SHP77 (cell line): ENCODE measurements at regions not wholly inside any gene's neighbourhood (a gene's known extent, or its start where the extent isn't known, plus 50 kb on each side); places are given as distances from the start of the nearest gene placed in this dataset.

Source experiments
- DNase-seq, 2 experiments: peaks; one replicate each; lab custom pipeline; 2025; lab: John Stamatoyannopoulos, UW

GRCh38 chr20:20877079-20877478, 164.6 kb upstream of the RALGAPA2 start:
- no peak for DNase-seq

DNA sequence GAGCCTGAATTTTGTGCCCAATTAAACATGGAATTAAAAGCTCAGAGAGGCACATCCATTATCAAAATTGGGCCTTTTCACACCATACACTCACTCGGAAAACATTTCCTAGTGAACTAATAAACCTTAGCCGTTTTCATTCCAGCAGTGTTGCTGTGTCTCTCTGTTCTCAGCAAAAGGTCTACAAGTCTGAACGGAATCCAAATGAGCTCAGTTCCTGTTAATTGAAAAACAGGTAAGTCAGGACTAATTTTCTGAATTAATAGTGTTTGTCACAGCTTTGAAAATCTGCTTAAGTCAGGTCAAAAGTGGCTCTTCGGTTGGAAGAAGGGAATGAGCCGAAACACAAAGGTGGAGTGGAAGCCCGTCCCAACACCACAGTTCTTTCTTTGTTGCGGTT, 163.3 kb upstream of the RALGAPA2 start:
- no peak for DNase-seq

- no peak for DNase-seq
Measured at GRCh38 chr20:20872428-20872827, 160.0 kb upstream of the RALGAPA2 start.

DNA sequence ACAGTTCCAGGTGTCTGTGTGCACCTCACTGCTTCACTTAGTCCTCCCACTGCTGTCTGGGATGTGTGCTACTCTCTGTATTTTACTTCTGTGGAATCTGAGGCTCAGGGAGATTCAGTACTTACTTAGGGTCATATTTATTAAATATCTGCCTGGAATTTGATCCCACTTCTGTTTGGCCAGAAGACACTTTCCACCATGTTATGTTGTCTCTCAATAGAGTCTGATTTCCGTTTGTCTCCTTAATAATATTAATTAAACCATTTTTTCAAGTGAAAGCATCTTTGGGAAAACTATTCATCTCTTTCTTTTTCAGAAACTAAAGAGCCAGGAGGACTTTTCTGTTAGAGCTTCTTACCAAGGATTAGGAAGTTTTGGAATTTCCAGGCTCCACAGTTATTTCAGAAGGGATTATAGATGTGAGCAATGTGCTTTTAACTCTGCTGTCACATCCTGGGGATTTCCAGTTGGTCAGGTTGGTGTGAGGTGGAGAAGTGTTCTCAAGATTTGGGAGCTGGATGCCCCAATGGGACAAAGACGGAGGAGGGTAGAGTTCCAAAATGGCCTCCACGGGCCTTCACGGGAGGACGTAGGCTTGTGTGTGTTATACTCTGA, 156.8 kb upstream of the RALGAPA2 start:
- no peak for DNase-seq

DNA sequence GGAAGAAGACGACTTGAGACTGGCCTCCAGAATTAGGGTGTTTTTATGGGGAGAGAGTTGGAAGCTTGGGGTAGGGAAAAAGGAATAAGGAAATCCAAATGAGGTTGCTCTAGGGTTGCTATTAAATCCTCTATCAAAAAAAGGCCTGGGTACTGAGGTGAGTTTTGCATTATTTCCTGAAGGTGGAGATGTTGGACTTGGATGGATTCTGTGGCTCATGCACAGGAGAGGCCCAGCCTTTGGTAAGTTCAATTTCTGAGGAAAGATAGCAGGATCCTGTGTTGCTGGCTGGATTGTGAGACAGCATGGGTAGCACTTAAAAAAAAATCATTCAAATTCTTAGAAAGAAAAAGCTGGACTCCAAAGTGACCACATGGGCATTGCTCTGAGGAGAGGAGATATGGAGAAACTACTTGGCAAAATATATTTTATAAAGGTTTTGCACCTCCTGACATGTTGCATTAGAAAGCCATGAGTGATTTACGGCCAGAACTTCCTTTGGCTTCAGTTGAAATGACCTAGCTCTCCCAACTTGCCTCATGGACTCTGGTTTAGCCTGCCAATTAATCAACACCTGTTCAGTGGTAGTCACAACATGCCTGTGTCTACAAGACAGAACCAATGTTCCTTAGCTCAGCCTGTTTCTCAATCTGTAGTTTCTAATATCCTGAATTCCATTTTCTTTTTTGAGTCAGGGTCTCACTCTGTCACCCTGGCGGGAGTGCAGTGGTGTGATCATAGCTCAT, 152.1 kb upstream of the RALGAPA2 start:
- DNase-seq: peak; percentile 24 to 40

- peak; percentile 84 to 88 for DNase-seq
Measured at GRCh38 chr20:20860078-20860806, 147.8 kb upstream of the RALGAPA2 start.

- no peak for DNase-seq
Measured at GRCh38 chr20:20859510-20859909, 147.1 kb upstream of the RALGAPA2 start.

GRCh38 chr20:20856956-20857355, 144.5 kb upstream of the RALGAPA2 start:
- DNase-seq: no peak

- no peak for DNase-seq
Measured at GRCh38 chr20:20856306-20856705, 143.9 kb upstream of the RALGAPA2 start.

- DNase-seq: no peak
Measured at GRCh38 chr20:20851385-20851784, 138.9 kb upstream of the RALGAPA2 start.

DNA sequence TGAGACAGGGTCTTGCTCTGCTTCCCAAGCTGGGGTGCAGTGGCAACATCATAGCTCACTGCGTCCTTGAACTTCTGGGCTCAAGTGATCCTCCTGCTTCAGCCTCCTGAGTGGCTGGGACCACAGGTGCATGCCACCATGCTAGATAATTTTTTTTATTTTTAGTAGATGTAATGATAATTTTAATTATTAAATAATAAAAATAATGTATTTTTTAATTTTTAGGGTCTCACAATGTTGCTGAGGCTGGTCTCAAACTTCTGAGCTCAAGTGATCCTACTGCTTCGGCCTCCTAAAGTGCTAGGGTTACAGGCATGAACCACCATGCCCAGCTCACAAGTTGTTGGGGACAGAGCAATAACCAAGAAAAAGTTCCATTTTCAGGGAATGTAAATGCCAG, 138.0 kb upstream of the RALGAPA2 start:
- DNase-seq: no peak

DNA sequence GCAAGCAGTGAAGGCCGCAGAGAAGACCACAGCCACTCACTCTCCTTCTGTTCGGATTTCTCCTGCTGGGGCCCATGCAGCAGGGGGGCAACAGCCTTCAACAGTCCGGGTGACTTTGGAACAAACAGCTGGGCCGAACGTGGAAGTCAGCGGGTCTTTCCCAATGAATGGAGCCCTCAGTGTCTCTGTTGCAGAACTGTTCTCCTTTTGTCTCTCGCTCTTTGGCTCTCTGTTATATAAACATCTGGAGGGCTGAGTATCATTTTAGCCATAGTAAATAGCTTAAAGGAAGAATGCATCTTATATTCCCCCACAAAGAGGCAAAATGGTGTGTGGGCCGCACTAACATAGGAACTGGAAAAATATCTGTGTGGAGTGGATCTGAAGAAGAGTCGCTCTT, 136.7 kb upstream of the RALGAPA2 start:
- no peak for DNase-seq

DNA sequence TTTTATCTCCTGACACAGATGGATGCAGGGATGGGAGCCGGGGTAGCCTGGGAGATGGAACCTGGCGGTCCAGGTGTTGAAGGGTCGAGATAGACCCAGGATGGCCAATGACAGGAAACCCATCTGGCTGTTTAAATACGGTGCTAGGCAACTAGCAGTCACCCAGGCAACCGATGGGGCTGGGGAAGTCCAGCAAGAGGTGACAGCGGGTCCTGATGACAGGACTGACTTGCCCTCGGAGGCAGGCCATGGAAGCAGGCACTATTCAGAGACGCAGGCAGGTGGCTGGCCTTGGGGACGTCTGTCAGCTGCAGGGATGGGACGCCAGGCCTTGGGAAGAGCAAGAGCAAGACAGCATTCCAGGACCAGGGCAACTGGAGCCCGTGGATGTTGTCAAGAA, 135.4 kb upstream of the RALGAPA2 start:
- no peak for DNase-seq

DNA sequence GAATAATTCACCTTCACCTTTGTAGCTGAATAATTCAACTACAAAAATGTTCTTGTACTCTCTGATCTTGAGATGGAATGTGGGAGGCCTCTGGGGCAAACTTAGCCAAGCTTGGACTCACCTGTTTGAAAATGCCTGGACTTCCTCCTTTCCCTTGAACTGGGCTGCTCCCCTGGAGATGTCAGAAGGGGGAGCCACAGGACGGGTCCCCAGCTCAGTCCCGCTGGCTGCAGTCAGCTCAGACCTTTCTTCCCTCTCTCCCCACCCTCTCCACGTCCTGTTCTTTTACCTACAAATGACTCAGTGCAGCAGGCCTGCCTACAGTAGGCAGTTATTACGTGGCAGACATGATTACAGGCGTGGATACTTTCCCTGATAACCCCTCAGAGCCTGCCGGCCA, 131.5 kb upstream of the RALGAPA2 start:
- no peak for DNase-seq

GRCh38 chr20:20839771-20840170, 127.3 kb upstream of the RALGAPA2 start:
- DNase-seq: no peak

- peak; percentile 37 to 70 for DNase-seq
Measured at GRCh38 chr20:20837574-20838021, 125.2 kb upstream of the RALGAPA2 start.

DNA sequence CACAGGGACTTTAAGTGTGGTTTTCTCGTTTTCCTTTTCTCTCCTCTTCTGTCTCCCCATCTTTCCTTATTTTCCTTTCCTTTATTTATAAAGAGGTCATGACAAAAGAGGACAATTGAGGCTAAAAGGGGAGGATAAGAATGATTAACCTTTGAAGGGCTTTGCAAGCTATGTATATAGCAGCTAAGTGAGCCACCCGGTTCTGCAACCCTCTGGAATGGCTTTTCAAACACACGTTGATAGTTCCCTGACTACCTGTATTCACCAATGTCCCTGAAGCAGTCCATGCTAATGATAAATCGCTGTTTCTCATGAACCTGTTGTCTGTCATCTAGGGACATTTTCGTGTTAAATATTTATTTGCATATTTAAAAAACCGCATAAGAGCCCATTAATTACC, 124.4 kb upstream of the RALGAPA2 start:
- no peak for DNase-seq

- no peak for DNase-seq
Measured at GRCh38 chr20:20835897-20836296, 123.5 kb upstream of the RALGAPA2 start.

DNA sequence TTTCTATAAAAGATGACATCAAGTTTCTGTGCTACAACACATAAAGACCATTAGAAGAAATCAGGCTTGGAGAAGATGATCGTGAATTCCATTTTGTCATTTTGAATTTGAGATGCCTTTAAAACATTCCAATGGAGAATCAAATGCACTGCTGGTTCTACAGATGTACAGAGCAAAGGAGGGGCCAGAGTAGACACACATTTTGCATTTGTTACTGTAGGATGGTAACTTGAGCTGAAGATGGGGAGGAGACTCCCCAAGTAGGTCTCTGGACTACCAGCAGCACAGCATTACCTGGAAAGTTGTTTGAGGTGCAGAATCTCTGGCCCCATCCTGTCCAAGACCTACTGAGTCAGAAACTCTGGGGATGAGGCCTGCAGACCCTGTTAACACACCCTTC, 121.6 kb upstream of the RALGAPA2 start:
- no peak for DNase-seq

DNA sequence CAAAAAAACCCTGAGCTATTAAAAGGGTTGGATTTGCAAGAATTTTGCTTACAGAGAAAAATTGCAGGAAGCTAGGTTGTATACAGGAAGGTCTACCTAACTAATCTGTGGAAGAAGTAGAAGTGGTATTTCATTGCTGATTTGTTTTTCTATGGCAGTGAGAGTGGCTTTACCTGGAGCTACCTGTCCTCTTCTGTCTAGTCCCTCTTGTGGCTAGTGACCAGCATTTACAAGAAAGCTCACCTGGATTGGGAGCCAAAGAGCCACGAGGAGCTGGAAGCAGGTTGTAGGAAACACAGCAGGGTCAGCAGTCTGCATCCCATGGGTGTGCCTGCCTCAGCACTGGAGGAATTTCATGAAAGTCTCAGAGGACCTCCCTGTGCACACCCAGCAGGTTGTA, 120.3 kb upstream of the RALGAPA2 start:
- DNase-seq: no peak

DNA sequence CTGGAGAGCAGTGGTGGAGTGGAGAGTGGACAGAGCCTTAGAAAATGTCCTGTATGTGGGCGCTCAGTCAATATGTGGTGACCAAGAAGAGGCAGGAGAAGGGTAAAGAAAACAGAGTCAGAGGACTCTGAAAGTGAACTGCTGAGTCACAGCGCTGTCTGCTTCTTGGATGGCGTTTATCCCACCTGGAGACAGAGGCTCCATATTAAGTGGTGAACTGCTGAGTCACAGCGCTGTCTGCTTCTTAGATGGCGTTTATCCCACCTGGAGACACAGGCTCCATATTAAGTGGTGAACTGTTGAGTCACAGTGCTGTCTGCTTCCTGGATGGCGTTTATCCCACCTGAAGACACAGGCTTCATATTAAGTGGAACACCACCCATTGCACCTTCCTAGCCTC, 119.3 kb upstream of the RALGAPA2 start:
- DNase-seq: no peak

- no peak for DNase-seq
Measured at GRCh38 chr20:20829681-20830080, 117.2 kb upstream of the RALGAPA2 start.

DNA sequence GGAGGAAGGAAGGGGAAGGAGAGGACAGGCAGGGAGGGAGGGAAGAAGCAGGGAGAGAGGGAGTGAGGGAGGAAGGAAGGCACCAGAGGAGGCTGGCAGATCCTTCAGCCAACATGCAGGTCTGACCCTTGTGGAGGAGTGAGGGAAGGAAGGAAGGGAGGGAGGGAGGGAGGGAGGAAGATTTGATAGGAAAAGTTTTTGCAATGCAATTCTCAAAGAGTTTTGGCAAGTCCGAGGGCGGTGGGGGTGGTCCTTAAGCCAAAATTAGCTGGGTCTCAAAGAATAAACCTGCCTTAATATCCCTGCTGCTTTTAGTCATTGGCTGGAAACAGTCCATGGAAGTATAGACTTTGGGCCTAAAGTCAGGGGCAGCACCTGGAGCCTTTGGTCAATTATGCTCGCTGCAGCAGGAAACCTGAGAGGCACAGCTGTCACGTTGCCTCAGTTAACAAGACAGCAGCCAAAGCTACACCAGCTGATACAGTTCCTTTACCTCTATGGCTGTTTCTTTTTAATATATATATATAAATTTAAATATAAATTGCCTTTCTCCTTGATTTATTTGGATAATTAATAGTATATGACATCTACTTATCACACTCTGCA, 115.7 kb upstream of the RALGAPA2 start:
- peak; percentile 53 to 62 for DNase-seq
